Coronary artery (tissue), 2 donors: ENCODE measurements at regions not wholly inside any gene's neighbourhood (a gene's known extent, or its start where the extent isn't known, plus 50 kb on each side); places are given as distances from the start of the nearest gene placed in this dataset.

ENCODE experiments used
- DNase-seq: peaks from one replicate; pipeline ENCODE4 v3.0.0-alpha.2; 2017; ENCODE audit warnings: low spot score
- H3K27ac ChIP-seq, 2 donors: fragments of 200-600 bp; sonication (generic); one replicate each; pipeline ENCODE4 v1.5.1; 2016 to 2019
- H3K4me3 ChIP-seq: fragments of 200-600 bp; sonication (generic); 2 replicates; pipeline ENCODE4 v1.5.1; 2016; ENCODE audit warnings: mild to moderate bottlenecking, moderate library complexity
- CTCF ChIP-seq: fragments of 200-600 bp; sonication (generic); IDR thresholded peaks from one replicate; pipeline ENCODE4 v1.5.1; 2019; ENCODE audit warnings: antibody characterized with exemption

DNA sequence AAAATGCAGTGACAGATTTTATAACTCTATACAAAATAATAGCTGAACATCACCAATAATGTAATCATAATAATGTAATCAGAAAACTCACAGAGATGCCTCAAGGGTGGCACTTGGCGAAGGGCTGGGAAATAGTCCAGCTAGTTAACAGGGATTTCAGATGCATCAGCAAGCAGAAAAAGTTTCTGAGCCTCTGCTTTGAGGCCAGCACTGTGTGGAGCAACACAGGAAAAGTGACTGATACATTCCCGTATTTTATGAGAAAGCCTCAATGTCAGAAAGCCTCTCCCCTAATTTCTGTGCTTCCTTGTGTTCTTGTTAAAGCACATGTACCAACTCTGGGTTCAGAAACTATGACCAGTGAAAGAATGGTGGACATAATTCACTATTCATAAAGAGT is 304.8 kb downstream of the VPS13C start:
- Histone ChIP-seq H3K27ac (no peak overlapping the region), H3K4me3 (no peak overlapping the region)
- DNase-seq = no peak
- no peak for TF ChIP-seq CTCF

- no peak overlapping the region for H3K4me3 ChIP-seq
- TF ChIP-seq CTCF = no peak
- no peak for DNase-seq
- no peak overlapping the region for H3K27ac ChIP-seq
Measured at GRCh38 chr15:61753018-61753710, 307.1 kb downstream of the VPS13C start.

- Histone ChIP-seq H3K4me3 (no peak overlapping the region), H3K27ac (no peak overlapping the region)
- no peak for DNase-seq
- no peak for TF ChIP-seq CTCF
Measured at GRCh38 chr15:61752001-61752400, 308.2 kb downstream of the VPS13C start.

DNA sequence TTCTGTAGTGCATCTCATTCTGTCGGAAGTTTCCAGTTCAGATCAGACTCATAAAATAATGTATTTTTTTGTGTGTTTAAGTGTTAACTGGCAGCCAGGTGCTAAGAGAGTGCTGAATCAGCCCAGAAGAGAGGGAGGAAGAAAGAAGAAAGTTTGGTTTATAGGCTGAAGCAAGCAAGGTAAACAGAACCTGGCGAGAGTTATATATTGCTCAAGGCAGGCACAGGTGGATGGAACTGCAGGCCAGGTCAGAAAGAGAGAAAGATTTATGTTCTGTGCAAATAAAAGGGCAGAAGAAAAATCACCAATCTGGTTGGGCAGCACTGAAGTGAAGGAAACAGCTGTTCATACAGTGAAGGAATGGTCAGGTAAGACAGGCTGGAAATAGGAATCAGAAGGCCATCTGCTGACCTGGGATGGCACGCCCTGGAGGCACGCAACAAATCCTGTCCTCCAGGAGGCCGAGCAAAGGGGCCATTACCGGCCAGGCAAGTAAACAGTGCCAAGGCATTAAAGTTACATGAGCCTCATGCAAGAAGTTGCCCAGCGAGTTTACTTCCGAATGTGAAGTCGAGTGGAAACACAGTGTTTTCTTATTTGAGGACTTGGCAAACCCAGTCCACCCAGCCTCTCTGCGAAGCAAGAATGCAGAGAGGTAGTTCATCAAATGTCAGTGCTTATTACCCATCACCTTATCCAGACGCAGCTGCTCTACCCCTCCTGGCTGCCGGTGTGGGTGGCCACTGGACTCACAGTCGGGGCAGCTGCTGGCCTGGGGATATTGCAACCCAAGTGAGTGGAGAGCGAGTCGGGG is 309.8 kb downstream of the VPS13C start:
- DNase-seq = no peak
- no peak overlapping the region for H3K27ac ChIP-seq
- no peak for TF ChIP-seq CTCF
- no peak overlapping the region for H3K4me3 ChIP-seq

- DNase-seq = no peak
- no peak overlapping the region for H3K4me3 ChIP-seq
- no peak for TF ChIP-seq CTCF
- no peak overlapping the region for H3K27ac ChIP-seq
Measured at GRCh38 chr15:61749169-61749568, 311.1 kb downstream of the VPS13C start.

GRCh38 chr15:61748529-61748928 is 311.7 kb downstream of the VPS13C start:
- no peak for TF ChIP-seq CTCF
- no peak overlapping the region for H3K27ac ChIP-seq
- DNase-seq = no peak
- H3K4me3 ChIP-seq = no peak overlapping the region

- TF ChIP-seq CTCF = no peak
- Histone ChIP-seq H3K4me3 (no peak overlapping the region), H3K27ac (no peak overlapping the region)
- DNase-seq = no peak
Measured at GRCh38 chr15:61746589-61746988, 313.7 kb downstream of the VPS13C start.
